BLaER1 treated with 17β-estradiol and CSF1 and Interleukin-3, amounts not matched to agents 10 nM and 100 nM (cell line): ENCODE measurements at regions not wholly inside any gene's neighbourhood (a gene's known extent, or its start where the extent isn't known, plus 50 kb on each side); places are given as distances from the start of the nearest gene placed in this dataset.

Experiments
- H3K27ac ChIP-seq, 11 experiments: shearing (Covaris generic); formaldehyde crosslinking; 2 replicates each; pipeline ENCODE4 v1.8.1; 2022
- H3K27me3 ChIP-seq, 11 experiments: shearing (Covaris generic); formaldehyde crosslinking; 2 replicates each; pipeline ENCODE4 v1.8.1; 2022
- H3K36me3 ChIP-seq, 11 experiments: shearing (Covaris generic); formaldehyde crosslinking; 2 replicates each; pipeline ENCODE4 v1.8.1; 2022
- H3K4me1 ChIP-seq, 10 experiments: shearing (Covaris generic); formaldehyde crosslinking; 2 replicates each; pipeline ENCODE4 v1.8.1; 2022
- H3K4me2 ChIP-seq, 11 experiments: shearing (Covaris generic); formaldehyde crosslinking; 2 replicates each; pipeline ENCODE4 v1.8.1; 2022
- H3K4me3 ChIP-seq, 10 experiments: shearing (Covaris generic); formaldehyde crosslinking; 2 replicates each; pipeline ENCODE4 v1.8.1; 2022
- H3K9ac ChIP-seq, 11 experiments: shearing (Covaris generic); formaldehyde crosslinking; 2 replicates each; pipeline ENCODE4 v1.8.1; 2022
- H3K9me3 ChIP-seq, 11 experiments: shearing (Covaris generic); formaldehyde crosslinking; replicated peaks in 1 of 11; 2 replicates each; pipeline ENCODE4 v1.8.1; 2022
- H4K20me1 ChIP-seq, 11 experiments: shearing (Covaris generic); formaldehyde crosslinking; 2 replicates each; pipeline ENCODE4 v1.8.1; 2022
- Cebpa-rat ChIP-seq, 11 experiments: shearing (Covaris generic); IDR thresholded peaks; 2 replicates each; pipeline ENCODE4 v1.8.1; 2022

DNA sequence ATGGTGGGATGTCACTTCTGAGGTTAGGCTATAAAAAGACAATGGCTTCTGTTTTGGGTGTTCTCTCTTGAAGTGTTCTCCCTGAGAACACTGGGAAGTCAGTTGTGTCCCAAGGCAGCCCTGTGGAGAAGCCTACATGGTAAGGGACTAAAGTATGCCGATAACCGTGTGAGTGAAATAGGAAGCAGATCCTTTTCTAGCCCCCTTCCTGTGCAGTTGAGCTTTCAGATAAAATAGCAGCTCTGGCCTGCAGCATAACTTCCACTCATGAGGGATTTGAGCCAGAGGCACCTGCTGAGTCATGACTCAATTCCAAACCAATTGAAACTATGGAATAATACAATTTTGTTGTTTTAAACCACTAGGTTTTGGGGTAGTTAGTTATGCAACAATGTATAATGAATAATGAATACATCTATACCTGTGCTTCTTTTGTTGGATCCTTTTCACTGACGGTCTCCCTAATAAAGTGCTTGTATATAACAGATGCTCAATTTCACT is 241.6 kb downstream of the TFAP2B start:
- Histone ChIP-seq H3K27ac (no peak overlapping the region), H3K36me3 (no peaks in the 10 kb centered on the region), H3K9me3 (no peaks in the 10 kb centered on the region), H3K9ac (no peak overlapping the region), H3K4me1 (no peaks in the 10 kb centered on the region), H3K27me3 (no peaks in the 10 kb centered on the region), H4K20me1 (no peaks in the 10 kb centered on the region), H3K4me2 (no peak overlapping the region), H3K4me3 (no peak overlapping the region)
- TF ChIP-seq Cebpa-rat (IDR thresholded peaks at IDR 0.05): no peak

DNA sequence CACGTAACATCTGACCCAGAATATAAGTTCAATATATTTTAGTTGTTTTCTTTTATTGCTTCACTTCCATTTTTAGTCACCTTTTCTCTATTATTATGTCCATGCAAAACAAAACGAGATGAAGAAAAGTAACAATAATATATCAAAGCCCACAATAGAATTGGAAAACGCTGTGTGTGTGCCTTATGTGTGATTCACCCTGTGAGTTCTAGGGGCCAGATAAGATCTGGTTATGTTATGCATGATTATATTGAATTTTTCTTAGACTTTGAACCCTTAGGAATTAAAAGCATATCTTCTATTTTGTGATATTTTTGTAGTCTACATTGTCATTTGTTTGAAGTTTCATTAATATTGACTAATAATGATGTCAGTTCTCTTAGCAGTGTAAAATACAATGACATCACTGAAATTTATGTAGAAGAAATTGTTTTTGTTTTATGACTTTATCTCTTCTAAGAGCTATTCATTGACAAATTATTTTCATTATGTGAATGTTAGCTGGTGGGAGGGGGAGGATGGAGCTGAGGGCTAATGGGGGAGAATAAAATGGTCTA is 243.6 kb downstream of the TFAP2B start:
- TF ChIP-seq Cebpa-rat (IDR thresholded peaks at IDR 0.05): no peak
- Histone ChIP-seq H3K4me1 (no peaks in the 10 kb centered on the region), H4K20me1 (no peaks in the 10 kb centered on the region), H3K27me3 (no peaks in the 10 kb centered on the region), H3K9ac (no peak overlapping the region), H3K4me2 (no peak overlapping the region), H3K4me3 (no peak overlapping the region), H3K9me3 (no peaks in the 10 kb centered on the region), H3K27ac (no peak overlapping the region), H3K36me3 (no peaks in the 10 kb centered on the region)

DNA sequence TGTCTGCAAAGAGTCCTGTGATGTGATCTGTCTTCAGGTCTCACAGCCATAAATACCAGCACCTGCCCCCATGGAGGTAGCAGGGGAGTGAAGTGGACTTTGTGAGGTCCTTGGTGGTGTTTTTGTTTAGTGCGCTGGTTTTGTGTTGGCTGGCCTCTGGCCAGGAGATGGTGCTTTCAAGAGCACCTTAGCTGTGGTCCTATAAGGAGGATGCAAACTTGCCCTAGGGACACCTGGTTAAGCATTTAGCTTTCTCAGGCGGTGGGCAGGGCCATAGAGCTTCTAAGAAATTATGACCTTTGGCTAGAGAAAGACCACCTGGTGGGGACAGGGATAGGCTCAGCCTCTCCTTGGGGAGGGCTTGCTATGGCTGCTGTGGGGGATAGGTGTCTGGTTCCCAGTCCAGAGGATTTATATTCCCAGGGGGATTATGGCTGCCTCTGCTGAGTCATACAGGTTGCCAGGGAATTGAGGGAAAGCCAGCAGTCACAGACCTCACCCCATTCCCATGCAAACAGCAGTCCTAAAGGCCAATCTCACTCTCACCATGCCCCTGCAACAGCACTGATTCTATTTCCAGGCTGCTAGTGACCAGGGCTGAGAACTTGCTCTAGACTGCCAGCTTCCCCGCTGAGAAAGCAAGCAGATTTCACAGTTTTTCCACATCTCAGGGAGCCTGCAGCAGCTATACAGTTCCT is 259.3 kb downstream of the TFAP2B start:
- H3K4me2 ChIP-seq: no peak overlapping the region
- H3K9ac ChIP-seq: no peak overlapping the region
- no peak overlapping the region for H3K27ac ChIP-seq
- no peaks in the 10 kb centered on the region for H3K27me3 ChIP-seq
- H3K9me3 ChIP-seq: no peaks in the 10 kb centered on the region
- H3K36me3 ChIP-seq: no peaks in the 10 kb centered on the region
- no peak for TF ChIP-seq Cebpa-rat (IDR thresholded peaks at IDR 0.05)
- H4K20me1 ChIP-seq: no peaks in the 10 kb centered on the region
- H3K4me3 ChIP-seq: no peak overlapping the region
- no peaks in the 10 kb centered on the region for H3K4me1 ChIP-seq

DNA sequence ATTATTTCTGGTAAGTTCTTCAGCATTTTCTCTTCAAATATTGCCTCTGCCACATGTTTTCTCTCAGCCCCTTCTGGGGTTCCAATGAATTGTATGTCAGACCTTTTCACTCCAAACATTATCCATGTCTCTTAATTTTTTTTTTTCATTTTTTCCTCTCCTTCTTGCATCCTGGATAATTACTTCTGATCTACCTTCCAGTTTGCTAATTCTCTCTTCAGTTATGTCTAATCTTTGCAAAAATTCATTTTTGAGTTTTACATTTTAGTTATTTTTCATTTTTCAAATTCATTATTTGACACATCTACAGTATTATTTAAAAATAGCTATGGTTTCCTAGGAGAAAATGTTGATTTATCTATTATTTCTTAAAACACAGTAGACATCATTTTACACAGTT is 271.7 kb downstream of the TFAP2B start:
- TF ChIP-seq Cebpa-rat (IDR thresholded peaks at IDR 0.05): no peak
- no peak overlapping the region for H3K4me3 ChIP-seq
- no peaks in the 10 kb centered on the region for H4K20me1 ChIP-seq
- H3K27me3 ChIP-seq: no peaks in the 10 kb centered on the region
- H3K27ac ChIP-seq: no peak overlapping the region
- 0 out of 20 replicates have a peak, but pooled peaks cover 0 to 3% (median 0%) of the 10 kb centered on the region in 10 experiments for H3K4me1 ChIP-seq
- H3K9ac ChIP-seq: no peak overlapping the region
- no peak overlapping the region for H3K4me2 ChIP-seq
- no peaks in the 10 kb centered on the region for H3K36me3 ChIP-seq
- H3K9me3 ChIP-seq: peaks cover 11 to 23% (median 17%) of the 10 kb centered on the region in 11 experiments

DNA sequence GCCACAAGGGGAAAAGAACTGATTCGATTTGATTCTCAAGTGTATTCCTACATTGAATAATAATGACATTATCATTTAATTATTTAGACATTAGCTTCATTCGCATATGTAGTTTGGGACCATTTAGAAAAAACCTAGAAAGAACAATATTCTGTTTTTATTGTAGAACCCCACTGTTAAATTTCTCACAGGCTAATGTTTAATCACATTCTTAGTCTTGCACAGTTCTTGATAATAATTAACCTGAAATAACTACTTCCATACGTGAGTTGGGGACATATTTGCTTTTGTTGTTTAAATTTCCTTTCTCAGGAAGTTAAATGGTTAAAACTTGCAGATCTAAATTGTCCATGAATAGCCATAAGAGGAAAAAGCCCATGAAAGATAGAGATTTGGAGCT is 275.2 kb downstream of the TFAP2B start:
- peaks cover 11 to 23% (median 17%) of the 10 kb centered on the region in 11 experiments for H3K9me3 ChIP-seq
- no peak overlapping the region for H3K4me3 ChIP-seq
- no peak overlapping the region for H3K4me2 ChIP-seq
- no peaks in the 10 kb centered on the region for H4K20me1 ChIP-seq
- H3K4me1 ChIP-seq: no peaks in the 10 kb centered on the region
- no peak for TF ChIP-seq Cebpa-rat (IDR thresholded peaks at IDR 0.05)
- no peak overlapping the region for H3K9ac ChIP-seq
- H3K27me3 ChIP-seq: no peaks in the 10 kb centered on the region
- H3K27ac ChIP-seq: no peak overlapping the region
- H3K36me3 ChIP-seq: no peaks in the 10 kb centered on the region

DNA sequence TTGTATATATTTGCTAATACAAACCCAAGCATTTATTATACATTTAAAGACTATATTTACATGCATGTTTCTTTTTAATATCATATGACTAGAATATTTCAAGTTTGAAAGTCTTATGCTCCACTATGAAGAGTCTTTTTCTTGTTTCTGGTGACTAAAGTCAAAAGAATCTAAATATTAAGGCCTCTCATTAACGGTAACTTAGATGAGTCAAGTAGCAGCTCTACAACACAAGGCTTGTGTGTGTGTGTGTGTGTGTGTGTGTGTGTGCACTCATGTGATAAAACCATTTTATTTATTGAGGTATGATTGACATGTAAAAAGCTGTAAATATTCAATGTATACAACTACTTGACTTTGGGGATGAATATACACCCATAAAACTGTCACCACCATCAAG is 275.6 kb downstream of the TFAP2B start:
- Histone ChIP-seq H3K27ac (no peak overlapping the region), H3K9ac (no peak overlapping the region)

DNA sequence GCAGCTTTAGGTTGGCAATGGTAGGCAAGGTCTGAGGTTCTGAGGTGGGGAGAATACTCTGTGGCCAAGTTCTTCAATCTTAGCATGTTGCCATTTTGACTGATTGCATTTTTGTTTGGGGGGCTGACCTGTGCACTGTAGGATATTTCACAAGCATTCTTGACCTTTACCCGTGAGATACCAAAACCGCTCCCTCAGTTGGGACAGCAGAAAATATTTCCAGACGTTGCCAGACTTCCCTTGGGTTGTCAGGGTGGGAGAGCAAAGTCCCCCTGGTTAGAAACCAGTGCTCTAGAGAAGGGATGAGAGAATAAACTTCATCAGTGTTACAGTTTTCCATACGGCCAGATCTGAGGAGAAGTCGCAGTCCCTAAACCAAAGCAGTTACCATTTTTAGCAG is 279.6 kb downstream of the TFAP2B start:
- H4K20me1 ChIP-seq: no peaks in the 10 kb centered on the region

More for the DNA sequence above, 275.6 kb downstream of the TFAP2B start:
- no peaks in the 10 kb centered on the region for H3K27me3 ChIP-seq
- H3K4me1 ChIP-seq: no peaks in the 10 kb centered on the region
- peaks cover 11 to 23% (median 17%) of the 10 kb centered on the region in 11 experiments for H3K9me3 ChIP-seq
- no peak overlapping the region for H3K4me2 ChIP-seq
- no peak for TF ChIP-seq Cebpa-rat (IDR thresholded peaks at IDR 0.05)
- no peak overlapping the region for H3K4me3 ChIP-seq
- no peaks in the 10 kb centered on the region for H3K36me3 ChIP-seq
- H4K20me1 ChIP-seq: no peaks in the 10 kb centered on the region

DNA sequence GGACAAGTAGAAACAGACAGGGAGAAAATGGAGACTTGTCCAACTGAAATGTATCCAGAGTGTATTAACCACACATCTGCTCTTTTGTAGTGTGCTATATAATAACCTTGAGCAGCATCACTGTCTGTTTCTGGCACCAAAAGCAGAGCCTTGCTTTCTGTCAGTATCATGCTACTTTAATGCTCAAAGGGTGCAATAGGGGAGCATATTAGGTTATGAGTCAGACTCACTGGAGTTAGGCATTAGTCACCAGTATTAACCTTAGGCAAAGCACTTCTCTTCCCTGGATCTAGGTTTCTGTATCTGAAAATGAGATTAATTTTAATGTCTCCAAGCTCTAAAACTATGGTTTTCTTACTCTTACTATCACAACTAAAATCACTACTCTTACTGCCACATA is 280.1 kb downstream of the TFAP2B start:
- Histone ChIP-seq H3K4me2 (no peak overlapping the region), H3K36me3 (no peaks in the 10 kb centered on the region), H3K9me3 (no peaks in the 10 kb centered on the region), H3K27me3 (no peaks in the 10 kb centered on the region), H4K20me1 (no peaks in the 10 kb centered on the region), H3K27ac (no peak overlapping the region), H3K9ac (no peak overlapping the region), H3K4me1 (no peaks in the 10 kb centered on the region), H3K4me3 (no peak overlapping the region)
- TF ChIP-seq Cebpa-rat (IDR thresholded peaks at IDR 0.05): no peak

More for the DNA sequence above, 279.6 kb downstream of the TFAP2B start:
- Histone ChIP-seq H3K9ac (no peak overlapping the region), H3K9me3 (no peaks in the 10 kb centered on the region), H3K4me1 (no peaks in the 10 kb centered on the region), H3K27ac (no peak overlapping the region), H3K27me3 (no peaks in the 10 kb centered on the region), H3K4me2 (no peak overlapping the region), H3K36me3 (no peaks in the 10 kb centered on the region), H3K4me3 (no peak overlapping the region)
- no peak for TF ChIP-seq Cebpa-rat (IDR thresholded peaks at IDR 0.05)

DNA sequence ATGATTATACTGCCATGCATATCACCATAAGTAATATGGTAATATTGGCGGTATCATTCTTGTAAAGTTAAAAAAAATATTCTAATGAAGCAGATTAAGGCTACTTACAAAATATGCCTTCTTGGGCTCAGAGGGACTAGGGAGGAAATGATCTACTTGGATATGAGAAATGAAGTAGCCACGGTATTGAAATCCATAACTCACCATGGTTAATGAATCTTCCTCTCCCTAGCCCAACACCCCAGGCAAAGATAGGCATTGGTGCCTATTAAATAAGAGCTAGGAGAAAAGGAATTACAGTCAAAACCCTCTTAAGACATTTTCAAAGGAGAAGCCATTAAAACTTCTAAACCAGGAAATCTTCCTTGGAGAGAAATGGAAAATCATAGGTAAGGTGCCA is 280.5 kb downstream of the TFAP2B start:
- Histone ChIP-seq H3K27me3 (no peaks in the 10 kb centered on the region), H3K9ac (no peak overlapping the region), H4K20me1 (no peaks in the 10 kb centered on the region), H3K9me3 (no peaks in the 10 kb centered on the region), H3K36me3 (no peaks in the 10 kb centered on the region), H3K4me1 (no peaks in the 10 kb centered on the region), H3K27ac (no peak overlapping the region), H3K4me3 (no peak overlapping the region), H3K4me2 (no peak overlapping the region)
- TF ChIP-seq Cebpa-rat (IDR thresholded peaks at IDR 0.05): no peak

DNA sequence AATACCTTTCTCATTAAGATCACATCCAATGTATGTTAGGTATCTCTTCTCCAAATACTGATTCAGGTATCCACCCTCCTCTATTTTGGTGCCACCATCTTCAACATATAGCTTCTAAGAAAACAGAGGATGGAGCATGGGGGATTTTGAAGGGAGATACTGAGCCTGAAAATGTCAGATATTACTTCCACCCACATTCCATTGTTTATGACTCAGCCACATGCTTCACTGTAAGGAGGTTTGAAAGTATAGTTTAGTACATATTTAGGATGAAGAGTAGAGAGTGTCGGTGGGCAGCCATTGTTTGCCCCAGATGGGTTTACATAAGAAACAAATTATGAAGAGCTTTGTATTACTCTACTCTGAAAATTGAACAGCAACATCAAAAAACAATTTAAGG is 286.7 kb downstream of the TFAP2B start:
- Histone ChIP-seq H3K9me3 (no peaks in the 10 kb centered on the region), H3K27ac (no peak overlapping the region), H3K27me3 (no peaks in the 10 kb centered on the region), H3K9ac (no peak overlapping the region), H3K36me3 (no peaks in the 10 kb centered on the region), H3K4me2 (no peak overlapping the region), H3K4me1 (no peaks in the 10 kb centered on the region), H3K4me3 (no peak overlapping the region), H4K20me1 (no peaks in the 10 kb centered on the region)
- TF ChIP-seq Cebpa-rat (IDR thresholded peaks at IDR 0.05): no peak
